OCI-LY1 (cell line): ENCODE measurements at regions not wholly inside any gene's neighbourhood (a gene's known extent, or its start where the extent isn't known, plus 50 kb on each side); places are given as distances from the start of the nearest gene placed in this dataset.

Experiments
- H2AFZ ChIP-seq: fragments of 200-600 bp; sonication (generic), shearing (Covaris generic); 2 replicates; pipeline ENCODE4 v1.6.0; 2014; ENCODE audit warnings: antibody characterized with exemption, mild to moderate bottlenecking, low read length
- H3F3A ChIP-seq: fragments of 200-600 bp; sonication (generic), shearing (Covaris generic); 2 replicates; pipeline ENCODE4 v1.6.0; 2014; ENCODE audit warnings: mild to moderate bottlenecking, antibody characterized with exemption, low read length, moderate library complexity; ENCODE audit not compliant: insufficient read depth
- H3K27ac ChIP-seq: fragments of 200-600 bp; sonication (generic); 2 replicates; pipeline ENCODE4 v1.5.1; 2014; ENCODE audit warnings: low read length, mixed run types, mild to moderate bottlenecking, low read depth; ENCODE audit not compliant: poor library complexity, severe bottlenecking
- H3K27me3 ChIP-seq: fragments of 200-600 bp; sonication (generic); 2 replicates; pipeline ENCODE4 v1.6.0; 2014; ENCODE audit warnings: antibody characterized with exemption, mild to moderate bottlenecking, low read length, moderate library complexity; ENCODE audit not compliant: insufficient read depth
- H3K36me3 ChIP-seq: fragments of 200-600 bp; sonication (generic); 2 replicates; pipeline ENCODE4 v1.6.1; 2014; ENCODE audit warnings: mild to moderate bottlenecking, antibody characterized with exemption, low read length, moderate library complexity, mixed read lengths; ENCODE audit not compliant: insufficient read depth
- H3K4me1 ChIP-seq: fragments of 200-600 bp; sonication (generic); 2 replicates; pipeline ENCODE4 v1.5.1; 2014; ENCODE audit warnings: mild to moderate bottlenecking, low read length, moderate library complexity; ENCODE audit not compliant: insufficient read depth, severe bottlenecking
- H3K4me2 ChIP-seq: fragments of 200-600 bp; sonication (generic), shearing (Covaris generic); 2 replicates; pipeline ENCODE4 v1.6.1; 2014; ENCODE audit warnings: low read length
- H3K4me3 ChIP-seq: fragments of 200-600 bp; sonication (generic); 2 replicates; pipeline ENCODE4 v1.5.1; 2014; ENCODE audit warnings: low read length, low read depth, mild to moderate bottlenecking, mixed read lengths; ENCODE audit not compliant: poor library complexity, severe bottlenecking
- H3K79me2 ChIP-seq: fragments of 200-600 bp; shearing (Covaris generic); 2 replicates; pipeline ENCODE4 v1.6.1; 2016; ENCODE audit warnings: mixed run types, low read length, mixed read lengths; ENCODE audit not compliant: insufficient read depth
- H3K9ac ChIP-seq: fragments of 200-600 bp; sonication (generic), shearing (Covaris generic); 2 replicates; pipeline ENCODE4 v1.6.1; 2014; ENCODE audit warnings: mild to moderate bottlenecking, low read length, mixed read lengths
- H3K9me2 ChIP-seq: fragments of 200-600 bp; sonication (generic), shearing (Covaris generic); 2 replicates; pipeline ENCODE4 v1.6.1; 2014; ENCODE audit warnings: low read depth, mild to moderate bottlenecking, low read length, mixed read lengths
- H3K9me3 ChIP-seq: fragments of 200-600 bp; shearing (Covaris generic); 2 replicates; pipeline ENCODE4 v1.6.1; 2014; ENCODE audit warnings: low read length, mixed read lengths
- H4K20me1 ChIP-seq: fragments of 200-600 bp; sonication (generic), shearing (Covaris generic); 2 replicates; pipeline ENCODE4 v1.6.0; 2016; ENCODE audit warnings: mild to moderate bottlenecking, low read length; ENCODE audit not compliant: insufficient read depth
- CTCF ChIP-seq: fragments of 200-600 bp; sonication (generic), shearing (Covaris generic); IDR thresholded peaks from 2 replicates; pipeline ENCODE4 v1.5.1; 2017; ENCODE audit warnings: mild to moderate bottlenecking, antibody characterized with exemption, low read length, moderate library complexity, mixed read lengths
- EZH2 ChIP-seq: fragments of 200-600 bp; sonication (generic), shearing (Covaris generic); IDR thresholded peaks from 2 replicates; pipeline ENCODE4 v1.8.0; 2017; ENCODE audit warnings: borderline replicate concordance, mixed run types, mild to moderate bottlenecking, antibody characterized with exemption, low read length, moderate library complexity, mixed read lengths

- H3K9me3 ChIP-seq = no peaks in the 10 kb centered on the region
- H3K36me3 ChIP-seq = no peaks in the 10 kb centered on the region
- TF ChIP-seq EZH2 (no peak), CTCF (no peak)
- no peak overlapping the region for H3K9ac ChIP-seq
- no peaks in the 10 kb centered on the region for H3K27me3 ChIP-seq
- no peaks in the 10 kb centered on the region for H3K79me2 ChIP-seq
- H3K9me2 ChIP-seq = no peaks in the 10 kb centered on the region
- H3K4me1 ChIP-seq = no peaks in the 10 kb centered on the region
- H3K4me3 ChIP-seq = no peak overlapping the region
- no peaks in the 10 kb centered on the region for H3F3A ChIP-seq
- H3K27ac ChIP-seq = no peak overlapping the region
- no peak overlapping the region for H2AFZ ChIP-seq
- no peak overlapping the region for H3K4me2 ChIP-seq
- no peaks in the 10 kb centered on the region for H4K20me1 ChIP-seq
These were observed 646.2 kb upstream of the FOXG1 start for GRCh38 chr14:28120391-28120790.

GRCh38 chr14:28121512-28122297 is 644.9 kb upstream of the FOXG1 start:
- H2AFZ ChIP-seq = no peak overlapping the region
- H3K9me3 ChIP-seq = no peaks in the 10 kb centered on the region
- no peaks in the 10 kb centered on the region for H4K20me1 ChIP-seq
- no peak overlapping the region for H3K27ac ChIP-seq
- no peaks in the 10 kb centered on the region for H3K9me2 ChIP-seq
- H3K79me2 ChIP-seq = no peaks in the 10 kb centered on the region
- no peak overlapping the region for H3K4me2 ChIP-seq
- H3K4me3 ChIP-seq = no peak overlapping the region
- no peaks in the 10 kb centered on the region for H3K36me3 ChIP-seq
- TF ChIP-seq EZH2 = no peak
- TF ChIP-seq CTCF = no peak
- H3K27me3 ChIP-seq = no peaks in the 10 kb centered on the region
- no peak overlapping the region for H3K9ac ChIP-seq
- H3K4me1 ChIP-seq = no peaks in the 10 kb centered on the region
- H3F3A ChIP-seq = no peaks in the 10 kb centered on the region

- no peaks in the 10 kb centered on the region for H3K4me1 ChIP-seq
- TF ChIP-seq CTCF (no peak), EZH2 (no peak)
- no peaks in the 10 kb centered on the region for H3K9me3 ChIP-seq
- no peaks in the 10 kb centered on the region for H3F3A ChIP-seq
- H3K4me3 ChIP-seq = no peak overlapping the region
- H3K4me2 ChIP-seq = no peak overlapping the region
- no peaks in the 10 kb centered on the region for H4K20me1 ChIP-seq
- H2AFZ ChIP-seq = no peak overlapping the region
- H3K79me2 ChIP-seq = no peaks in the 10 kb centered on the region
- H3K9me2 ChIP-seq = no peaks in the 10 kb centered on the region
- no peak overlapping the region for H3K9ac ChIP-seq
- H3K27ac ChIP-seq = no peak overlapping the region
- no peaks in the 10 kb centered on the region for H3K36me3 ChIP-seq
- no peaks in the 10 kb centered on the region for H3K27me3 ChIP-seq
These were observed 635.8 kb upstream of the FOXG1 start for GRCh38 chr14:28130610-28131284.
